Panc1 (cell line): ENCODE measurements at regions not wholly inside any gene's neighbourhood (a gene's known extent, or its start where the extent isn't known, plus 50 kb on each side); places are given as distances from the start of the nearest gene placed in this dataset.

Experiments used
- ATAC-seq: fragments of 200-7000 bp; cut with Tn5 transposase; 2 replicates; pipeline ENCODE4 v1.9.1; 2020; ENCODE audit warnings: mild to moderate bottlenecking, moderate library complexity
- BruUV-seq: library from RNA; stranded (reverse); fragments of 400-500 nt; replicated peaks from 2 replicates; lab custom pipeline; 2021; lab: Mats Ljungman, UMichigan
- CTCF ChIA-PET: fragments of 300-600 bp; sonication (Branson Sonifier 250); formaldehyde crosslinking; loops from one replicate; lab custom pipeline; 2022; ENCODE audit warnings: antibody characterized with exemption; lab: Charles Lee
- POLR2A ChIA-PET: fragments of 300-600 bp; sonication (Branson Sonifier 250); formaldehyde crosslinking; loops from one replicate; lab custom pipeline; 2022; ENCODE audit warnings: antibody characterized with exemption; lab: Charles Lee
- DNase-seq: peaks from one replicate; pipeline ENCODE4 v3.0.0-alpha.2; 2010; ENCODE audit warnings: low read depth, low spot score
- H3K27ac ChIP-seq: 2 replicates; pipeline ENCODE4 v1.5.1; 2011; ENCODE audit warnings: mild to moderate bottlenecking, low read length, inconsistent platforms
- H3K27me3 ChIP-seq: fragments of 200-500 bp; sonication (Bioruptor generic); 2 replicates; pipeline ENCODE4 v1.6.0; 2014; ENCODE audit warnings: low read length, inconsistent platforms; ENCODE audit not compliant: control insufficient read depth, insufficient read depth
- H3K36me3 ChIP-seq: fragments of 200-500 bp; sonication (Bioruptor generic); 2 replicates; pipeline ENCODE4 v1.5.1; 2014; ENCODE audit warnings: inconsistent platforms, mild to moderate bottlenecking, low read length, moderate library complexity; ENCODE audit not compliant: control insufficient read depth, insufficient read depth
- H3K4me1 ChIP-seq: 2 replicates; pipeline ENCODE4 v1.5.1; 2011; ENCODE audit warnings: inconsistent platforms, mild to moderate bottlenecking, low read length, moderate library complexity; ENCODE audit not compliant: control insufficient read depth, insufficient read depth
- H3K4me3 ChIP-seq, 2 experiments: 2 replicates each; pipeline ENCODE4 v1.5.1; 2011 to 2012; ENCODE audit warnings: low read depth in 2 of 2, low read length in 2 of 2, mild to moderate bottlenecking in 2 of 2, inconsistent platforms in 1 of 2, moderate library complexity in 1 of 2
- H3K9me3 ChIP-seq: fragments of 200-500 bp; sonication (Bioruptor generic); 2 replicates; pipeline ENCODE4 v1.5.1; 2014; ENCODE audit warnings: low read depth, mild to moderate bottlenecking, inconsistent platforms, low read length, moderate library complexity; ENCODE audit not compliant: control insufficient read depth, insufficient read depth
- CTCF ChIP-seq: fragments of 450-650 bp; IDR thresholded peaks from 2 replicates; pipeline ENCODE4 v1.5.1; 2017; ENCODE audit warnings: mild to moderate bottlenecking
- POLR2AphosphoS5 ChIP-seq: IDR thresholded peaks from 2 replicates; pipeline ENCODE4 v1.6.1; 2012; ENCODE audit warnings: mild to moderate bottlenecking, low read depth, low read length, moderate library complexity
- REST ChIP-seq, 2 experiments: IDR thresholded peaks; 2 replicates each; pipeline ENCODE4 v1.6.1; 2011 to 2012; ENCODE audit warnings: low read depth in 2 of 2, control low read depth in 1 of 2, low read length in 1 of 2, mild to moderate bottlenecking in 1 of 2, moderate library complexity in 1 of 2; ENCODE audit not compliant: insufficient read depth in 1 of 2
- SIN3A ChIP-seq: IDR thresholded peaks from 2 replicates; pipeline ENCODE4 v1.6.1; 2012; ENCODE audit warnings: low read depth, mild to moderate bottlenecking, low read length, moderate library complexity, borderline replicate concordance; ENCODE audit not compliant: insufficient read depth
- TCF7L2 ChIP-seq: IDR thresholded peaks from 2 replicates; pipeline ENCODE4 v1.6.1; 2011; ENCODE audit warnings: mild to moderate bottlenecking, low read depth, low read length, inconsistent platforms
- in situ Hi-C: cut with HindIII; loops from 2 replicates; pipeline ENCODE4 v1.10.0; 2016; ENCODE audit warnings: low sequenced_read_pairs, low pct_unique_long_range_greater_than_20kb
- intact Hi-C: fragments of 100-400 bp; cut with micrococcal nuclease; formaldehyde crosslinking; loops from one replicate; pipeline ENCODE4 v1.10.0; 2022; ENCODE audit not compliant: unreplicated experiment

DNA sequence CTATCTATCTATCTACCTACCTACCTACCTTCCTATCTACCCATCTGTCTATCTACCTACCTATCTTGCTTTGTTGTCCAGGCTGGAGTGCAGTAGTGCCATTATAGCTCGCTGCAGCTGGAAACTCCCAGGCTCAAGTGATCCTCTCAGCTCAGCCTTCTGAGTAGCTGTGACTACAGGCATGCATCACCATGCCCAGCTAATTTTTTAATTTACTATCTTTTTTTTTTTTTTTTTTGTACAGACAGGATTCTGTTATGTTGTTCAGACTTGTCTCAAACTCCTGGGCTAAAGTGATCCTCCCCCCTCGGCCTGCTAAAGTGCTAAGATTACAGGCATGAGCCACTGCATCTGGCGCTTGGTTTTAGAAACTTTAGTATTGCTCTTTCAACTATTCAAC lies 762.4 kb downstream of the SLC6A15 start:
- CTCF ChIA-PET: no interaction called here
- intact Hi-C loops: no loop called here

DNA sequence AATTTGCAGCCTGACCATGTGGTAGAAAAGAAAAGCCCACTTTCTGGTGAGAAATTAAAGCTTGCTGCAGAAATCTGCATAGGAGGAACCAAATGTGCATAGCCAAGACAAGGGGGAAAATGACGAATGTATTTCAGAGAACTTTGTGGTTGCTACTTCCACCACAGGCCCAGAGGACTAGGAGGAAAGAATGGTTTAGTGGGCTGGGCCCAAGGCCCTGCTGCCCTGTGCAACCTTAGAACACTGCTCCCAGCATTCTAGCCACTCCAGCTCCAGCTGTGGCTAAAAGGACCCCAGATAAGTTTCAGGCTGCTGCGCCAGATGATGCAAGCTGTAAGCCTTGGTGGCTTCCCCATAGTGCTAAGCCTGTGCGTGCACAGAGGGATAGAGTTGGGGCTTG lies 764.3 kb downstream of the SLC6A15 start:
- Histone ChIP-seq H3K4me1 (no peaks in the 10 kb centered on the region), H3K9me3 (no peaks in the 10 kb centered on the region), H3K27ac (no peak overlapping the region), H3K36me3 (no peaks in the 10 kb centered on the region), H3K27me3 (no peaks in the 10 kb centered on the region), H3K4me3 (no peak overlapping the region)
- intact Hi-C loops (no loop called here), in situ Hi-C loops (no loop called here)
- POLR2A ChIA-PET: no interaction called here
- DNase-seq (no peak), ATAC-seq (no peak)
- CTCF ChIA-PET: no interaction called here
- no peak for TF ChIP-seq SIN3A
- no peak for TF ChIP-seq TCF7L2
- TF ChIP-seq REST (IDR thresholded peaks at IDR 0.05; ENCODE audit: insufficient read depth in 1 of 2, low read depth in 2 of 2, low read length in 1 of 2): no peak
- no peak for TF ChIP-seq CTCF
- no peak for TF ChIP-seq POLR2AphosphoS5
- no TSS peak for BruUV-seq

More for the DNA sequence above, 762.4 kb downstream of the SLC6A15 start:
- in situ Hi-C loops: no loop called here
- H3K27me3 ChIP-seq: no peaks in the 10 kb centered on the region
- TF ChIP-seq SIN3A (no peak), POLR2AphosphoS5 (no peak), REST (IDR thresholded peaks at IDR 0.05; ENCODE audit: insufficient read depth in 1 of 2, low read depth in 2 of 2, low read length in 1 of 2) (no peak), TCF7L2 (no peak), CTCF (no peak)
- ATAC-seq (no peak), DNase-seq (no peak)
- POLR2A ChIA-PET: no interaction called here
- H3K27ac ChIP-seq: no peak overlapping the region
- H3K9me3 ChIP-seq: no peaks in the 10 kb centered on the region
- H3K4me1 ChIP-seq: no peaks in the 10 kb centered on the region
- no peak overlapping the region for H3K4me3 ChIP-seq
- BruUV-seq: no TSS peak
- H3K36me3 ChIP-seq: no peaks in the 10 kb centered on the region
